ENCODE measurements at regions not wholly inside any gene's neighbourhood (a gene's known extent, or its start where the extent isn't known, plus 50 kb on each side); places are given as distances from the start of the nearest gene placed in this dataset.

- 53 to 71% methylated on average over 2 of the region's 2 CpGs for WGBS, 2 donors
- peaks cover 0 to 2% of the 10 kb centered on the region in 2 donors for H3K9me3 ChIP-seq (ENCODE audit: control insufficient read depth in 2 of 2, insufficient read depth in 1 of 2, low read depth in 1 of 2, low read length in 1 of 2)
- H3K27me3 ChIP-seq (ENCODE audit: control insufficient read depth in 1 of 2, insufficient read depth in 2 of 2, low read length in 2 of 2), result peaks cover 0 to 3% of the 10 kb centered on the region in 2 donors
- no peak overlapping the region for H3K27ac ChIP-seq (ENCODE audit: low read depth in 2 of 2, low read length in 1 of 2)
- no peak overlapping the region for H3K4me3 ChIP-seq (ENCODE audit: low read depth in 1 of 2, low read length in 2 of 2)
- H3K36me3 ChIP-seq (ENCODE audit: control insufficient read depth in 2 of 2, insufficient read depth in 2 of 2, low read length in 1 of 2), result no peaks in the 10 kb centered on the region
- peaks cover 0 to under 1% of the 10 kb centered on the region in 2 donors for H3K4me1 ChIP-seq (ENCODE audit: control insufficient read depth in 2 of 2, insufficient read depth in 2 of 2, low read length in 1 of 2)
Measured at GRCh38 chr9:16331031-16331430, 539.4 kb downstream of the BNC2 start.

- H3K36me3 ChIP-seq (ENCODE audit: control insufficient read depth in 2 of 2, insufficient read depth in 2 of 2, low read length in 1 of 2), result no peaks in the 10 kb centered on the region
- no peak overlapping the region for H3K27ac ChIP-seq (ENCODE audit: low read depth in 2 of 2, low read length in 1 of 2)
- peaks cover 0 to 2% of the 10 kb centered on the region in 2 donors for H3K9me3 ChIP-seq (ENCODE audit: control insufficient read depth in 2 of 2, insufficient read depth in 1 of 2, low read depth in 1 of 2, low read length in 1 of 2)
- WGBS, 2 donors, result 79 to 85% methylated on average over 5 of the region's 5 CpGs
- H3K4me3 ChIP-seq (ENCODE audit: low read depth in 1 of 2, low read length in 2 of 2), result no peak overlapping the region
- peaks cover 0 to 3% of the 10 kb centered on the region in 2 donors for H3K27me3 ChIP-seq (ENCODE audit: control insufficient read depth in 1 of 2, insufficient read depth in 2 of 2, low read length in 2 of 2)
- H3K4me1 ChIP-seq (ENCODE audit: control insufficient read depth in 2 of 2, insufficient read depth in 2 of 2, low read length in 1 of 2), result peaks cover 0 to 2% of the 10 kb centered on the region in 2 donors
Measured at GRCh38 chr9:16331527-16331926, 538.9 kb downstream of the BNC2 start.

GRCh38 chr9:16333691-16334090 lies 536.8 kb downstream of the BNC2 start:
- no peak overlapping the region for H3K27ac ChIP-seq (ENCODE audit: low read depth in 2 of 2, low read length in 1 of 2)
- 65 to 77% methylated on average over 7 of the region's 7 CpGs for WGBS, 2 donors
- no peaks in the 10 kb centered on the region for H3K36me3 ChIP-seq (ENCODE audit: control insufficient read depth in 2 of 2, insufficient read depth in 2 of 2, low read length in 1 of 2)
- H3K9me3 ChIP-seq (ENCODE audit: control insufficient read depth in 2 of 2, insufficient read depth in 1 of 2, low read depth in 1 of 2, low read length in 1 of 2), result peaks cover 0 to 2% of the 10 kb centered on the region in 2 donors
- no peak overlapping the region for H3K4me3 ChIP-seq (ENCODE audit: low read depth in 1 of 2, low read length in 2 of 2)
- peaks cover 0 to 2% of the 10 kb centered on the region in 2 donors for H3K4me1 ChIP-seq (ENCODE audit: control insufficient read depth in 2 of 2, insufficient read depth in 2 of 2, low read length in 1 of 2)
- peaks cover 0 to 3% of the 10 kb centered on the region in 2 donors for H3K27me3 ChIP-seq (ENCODE audit: control insufficient read depth in 1 of 2, insufficient read depth in 2 of 2, low read length in 2 of 2)

GRCh38 chr9:16335788-16336580 lies 534.5 kb downstream of the BNC2 start:
- Histone ChIP-seq H3K36me3 (ENCODE audit: control insufficient read depth in 2 of 2, insufficient read depth in 2 of 2, low read length in 1 of 2) (no peaks in the 10 kb centered on the region), H3K27me3 (ENCODE audit: control insufficient read depth in 1 of 2, insufficient read depth in 2 of 2, low read length in 2 of 2) (peaks cover 0 to 9% of the 10 kb centered on the region in 2 donors), H3K4me1 (ENCODE audit: control insufficient read depth in 2 of 2, insufficient read depth in 2 of 2, low read length in 1 of 2) (peaks cover 0 to 2% of the 10 kb centered on the region in 2 donors), H3K27ac (ENCODE audit: low read depth in 2 of 2, low read length in 1 of 2) (no peak overlapping the region), H3K4me3 (ENCODE audit: low read depth in 1 of 2, low read length in 2 of 2) (no peak overlapping the region), H3K9me3 (ENCODE audit: control insufficient read depth in 2 of 2, insufficient read depth in 1 of 2, low read depth in 1 of 2, low read length in 1 of 2) (peaks cover 0 to 2% of the 10 kb centered on the region in 2 donors)
- WGBS, 2 donors, result 78% methylated on average over 7 of the region's 7 CpGs

GRCh38 chr9:16336833-16337232 lies 533.6 kb downstream of the BNC2 start:
- Histone ChIP-seq H3K27ac (ENCODE audit: low read depth in 2 of 2, low read length in 1 of 2) (no peak overlapping the region), H3K4me1 (ENCODE audit: control insufficient read depth in 2 of 2, insufficient read depth in 2 of 2, low read length in 1 of 2) (peaks cover 0 to 2% of the 10 kb centered on the region in 2 donors), H3K9me3 (ENCODE audit: control insufficient read depth in 2 of 2, insufficient read depth in 1 of 2, low read depth in 1 of 2, low read length in 1 of 2) (peaks cover 0 to 2% of the 10 kb centered on the region in 2 donors), H3K4me3 (ENCODE audit: low read depth in 1 of 2, low read length in 2 of 2) (no peak overlapping the region), H3K27me3 (ENCODE audit: control insufficient read depth in 1 of 2, insufficient read depth in 2 of 2, low read length in 2 of 2) (peaks cover 0 to 9% of the 10 kb centered on the region in 2 donors), H3K36me3 (ENCODE audit: control insufficient read depth in 2 of 2, insufficient read depth in 2 of 2, low read length in 1 of 2) (no peaks in the 10 kb centered on the region)
- WGBS, 2 donors, result 60 to 62% methylated on average over 2 of the region's 2 CpGs

GRCh38 chr9:16337322-16338029 lies 533.0 kb downstream of the BNC2 start:
- Histone ChIP-seq H3K27ac (ENCODE audit: low read depth in 2 of 2, low read length in 1 of 2) (no peak overlapping the region), H3K4me3 (ENCODE audit: low read depth in 1 of 2, low read length in 2 of 2) (no peak overlapping the region), H3K36me3 (ENCODE audit: control insufficient read depth in 2 of 2, insufficient read depth in 2 of 2, low read length in 1 of 2) (no peaks in the 10 kb centered on the region), H3K4me1 (ENCODE audit: control insufficient read depth in 2 of 2, insufficient read depth in 2 of 2, low read length in 1 of 2) (peaks cover 0 to 2% of the 10 kb centered on the region in 2 donors), H3K27me3 (ENCODE audit: control insufficient read depth in 1 of 2, insufficient read depth in 2 of 2, low read length in 2 of 2) (peaks cover 0 to 9% of the 10 kb centered on the region in 2 donors), H3K9me3 (ENCODE audit: control insufficient read depth in 2 of 2, insufficient read depth in 1 of 2, low read depth in 1 of 2, low read length in 1 of 2) (peaks cover 0 to under 1% of the 10 kb centered on the region in 2 donors)
- 43 to 64% methylated on average over 5 of the region's 5 CpGs for WGBS, 2 donors

GRCh38 chr9:16341177-16341576 lies 529.3 kb downstream of the BNC2 start:
- no peak overlapping the region for H3K4me3 ChIP-seq (ENCODE audit: low read depth in 1 of 2, low read length in 2 of 2)
- H3K27me3 ChIP-seq (ENCODE audit: control insufficient read depth in 1 of 2, insufficient read depth in 2 of 2, low read length in 2 of 2), result peaks cover 0 to 6% of the 10 kb centered on the region in 2 donors
- no peak overlapping the region for H3K27ac ChIP-seq (ENCODE audit: low read depth in 2 of 2, low read length in 1 of 2)
- WGBS, 2 donors, result 78 to 80% methylated on average over 2 of the region's 2 CpGs
- no peaks in the 10 kb centered on the region for H3K36me3 ChIP-seq (ENCODE audit: control insufficient read depth in 2 of 2, insufficient read depth in 2 of 2, low read length in 1 of 2)
- H3K9me3 ChIP-seq (ENCODE audit: control insufficient read depth in 2 of 2, insufficient read depth in 1 of 2, low read depth in 1 of 2, low read length in 1 of 2), result no peaks in the 10 kb centered on the region
- no peaks in the 10 kb centered on the region for H3K4me1 ChIP-seq (ENCODE audit: control insufficient read depth in 2 of 2, insufficient read depth in 2 of 2, low read length in 1 of 2)

GRCh38 chr9:16342246-16343020 lies 528.0 kb downstream of the BNC2 start:
- Histone ChIP-seq H3K27me3 (ENCODE audit: control insufficient read depth in 1 of 2, insufficient read depth in 2 of 2, low read length in 2 of 2) (peaks cover 0 to 6% of the 10 kb centered on the region in 2 donors), H3K9me3 (ENCODE audit: control insufficient read depth in 2 of 2, insufficient read depth in 1 of 2, low read depth in 1 of 2, low read length in 1 of 2) (no peaks in the 10 kb centered on the region), H3K4me1 (ENCODE audit: control insufficient read depth in 2 of 2, insufficient read depth in 2 of 2, low read length in 1 of 2) (no peaks in the 10 kb centered on the region), H3K27ac (ENCODE audit: low read depth in 2 of 2, low read length in 1 of 2) (no peak overlapping the region), H3K4me3 (ENCODE audit: low read depth in 1 of 2, low read length in 2 of 2) (no peak overlapping the region), H3K36me3 (ENCODE audit: control insufficient read depth in 2 of 2, insufficient read depth in 2 of 2, low read length in 1 of 2) (no peaks in the 10 kb centered on the region)
- 78 to 79% methylated on average over 7 of the region's 7 CpGs for WGBS, 2 donors
